Epithelial cell of proximal tubule (primary cell): ENCODE measurements at regions not wholly inside any gene's neighbourhood (a gene's known extent, or its start where the extent isn't known, plus 50 kb on each side); places are given as distances from the start of the nearest gene placed in this dataset.

Source experiments
- DNase-seq: peaks from one replicate; pipeline ENCODE4 v3.0.0-alpha.2; 2011; ENCODE audit warnings: low read depth
- H3K4me3 ChIP-seq: 2 replicates; pipeline ENCODE4 v1.5.1; 2011; ENCODE audit warnings: low read depth, mild to moderate bottlenecking, low read length
- CTCF ChIP-seq: conservative IDR thresholded peaks from 2 replicates; pipeline ENCODE4 v1.5.1; 2012; ENCODE audit warnings: low read depth, mild to moderate bottlenecking, low read length

DNA sequence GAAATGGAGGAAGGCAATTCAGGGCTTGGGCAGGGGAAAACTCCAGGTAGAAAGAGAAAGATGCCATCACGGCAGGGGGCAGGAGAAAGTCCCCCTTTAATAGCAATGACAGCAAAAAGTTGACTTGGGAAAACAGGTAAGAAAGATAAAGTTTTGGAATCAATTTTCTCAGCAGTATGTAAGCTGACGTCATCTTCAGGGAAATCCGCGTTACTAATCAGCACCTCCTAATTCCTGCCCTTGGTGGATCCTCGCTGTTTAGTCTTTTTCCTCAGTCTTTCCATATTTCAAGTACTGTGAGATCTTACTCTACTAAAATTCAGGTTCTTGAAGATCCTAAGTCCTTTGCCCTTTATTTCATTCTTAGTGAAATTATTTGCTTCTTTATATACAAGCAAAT is 233.0 kb downstream of the MREG start:
- TF ChIP-seq CTCF, result no peak
- H3K4me3 ChIP-seq, result no peak overlapping the region
- no peak for DNase-seq

GRCh38 chr2:215779912-215780311 is 233.4 kb downstream of the MREG start:
- no peak for DNase-seq
- TF ChIP-seq CTCF, result no peak
- H3K4me3 ChIP-seq, result no peak overlapping the region

GRCh38 chr2:215777465-215778044 is 235.8 kb downstream of the MREG start:
- no peak for TF ChIP-seq CTCF
- DNase-seq, result no peak
- H3K4me3 ChIP-seq, result no peak overlapping the region

- no peak overlapping the region for H3K4me3 ChIP-seq
- TF ChIP-seq CTCF, result no peak
- DNase-seq, result no peak
These were observed 238.2 kb downstream of the MREG start for GRCh38 chr2:215775106-215775505.

- no peak overlapping the region for H3K4me3 ChIP-seq
- no peak for DNase-seq
These were observed 239.6 kb downstream of the MREG start for GRCh38 chr2:215773728-215774127.

GRCh38 chr2:215772634-215773563 is 240.5 kb downstream of the MREG start:
- H3K4me3 ChIP-seq, result no peak overlapping the region
- no peak for TF ChIP-seq CTCF
- no peak for DNase-seq

More at GRCh38 chr2:215773728-215774127, 239.6 kb downstream of the MREG start:
- no peak for TF ChIP-seq CTCF

DNA sequence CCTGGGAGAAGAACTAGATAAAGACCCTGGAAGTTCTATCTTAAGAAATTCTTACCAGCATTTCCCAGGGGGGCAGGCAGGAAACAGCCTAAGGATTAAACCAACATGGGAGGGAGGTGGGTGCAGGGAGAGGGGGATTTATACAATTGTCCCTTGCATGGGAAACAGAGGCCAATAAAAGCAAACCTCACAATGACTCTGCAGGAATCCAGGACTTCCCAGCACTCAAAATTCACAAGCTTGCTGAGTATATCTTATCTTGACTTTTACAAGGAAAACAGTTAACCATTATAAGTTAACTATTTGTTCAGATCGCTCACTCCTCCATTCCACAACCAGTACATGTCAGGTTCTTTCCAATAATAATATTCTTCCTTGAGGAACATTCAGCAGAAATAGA is 241.3 kb downstream of the MREG start:
- no peak overlapping the region for H3K4me3 ChIP-seq
- no peak for TF ChIP-seq CTCF
- DNase-seq, result no peak
